Sigmoid colon (tissue), 6 donors: ENCODE measurements at regions not wholly inside any gene's neighbourhood (a gene's known extent, or its start where the extent isn't known, plus 50 kb on each side); places are given as distances from the start of the nearest gene placed in this dataset.

Source experiments
- DNase-seq: peaks from one replicate; pipeline ENCODE4 v3.0.0-alpha.2; 2019
- H3K27ac ChIP-seq, 4 donors: fragments of 200-600 bp; sonication (generic); one replicate each; pipeline ENCODE4 v1.5.1; 2016 to 2019; ENCODE audit warnings: mild to moderate bottlenecking in 1 of 4
- H3K27me3 ChIP-seq, 3 donors: fragments of 200-600 bp; sonication (generic); one replicate each; pipeline ENCODE4 v1.5.1; 2019; ENCODE audit warnings: mild to moderate bottlenecking in 1 of 3
- H3K36me3 ChIP-seq, 4 donors: fragments of 200-600 bp; sonication (generic); one replicate each; pipeline ENCODE4 v1.5.1; 2016 to 2019
- H3K4me1 ChIP-seq, 4 donors: fragments of 200-600 bp; sonication (generic); one replicate each; pipeline ENCODE4 v1.5.1; 2017 to 2019
- H3K4me3 ChIP-seq, 4 donors: fragments of 200-600 bp; sonication (generic); one replicate each; pipeline ENCODE4 v1.5.1; 2017 to 2019; ENCODE audit warnings: mild to moderate bottlenecking in 2 of 4, moderate library complexity in 1 of 4
- H3K9me3 ChIP-seq, 4 donors: fragments of 200-600 bp in 3 of 4; sonication (generic) in 3 of 4; one replicate each; pipeline versions ENCODE4 v1.5.1 to v1.6.1; 2013 to 2019
- CTCF ChIP-seq, 4 experiments: fragments of 450-650 bp in 3 of 4; fragments of 200-600 bp in 1 of 4; IDR thresholded peaks; one replicate each; pipeline ENCODE4 v1.5.1; 2016 to 2019; ENCODE audit warnings: antibody characterized with exemption in 4 of 4, mild to moderate bottlenecking in 3 of 4, moderate library complexity in 2 of 4
- EP300 ChIP-seq, 4 donors: sonication (generic); formaldehyde crosslinking; IDR thresholded peaks; one replicate each; pipeline ENCODE4 v1.6.1; 2017; ENCODE audit warnings: antibody characterized with exemption in 4 of 4
- POLR2A ChIP-seq, 2 donors: fragments of 450-650 bp; IDR thresholded peaks; one replicate each; pipeline ENCODE4 v1.6.1; 2016; ENCODE audit warnings: antibody characterized with exemption in 2 of 2, mild to moderate bottlenecking in 2 of 2, moderate library complexity in 2 of 2
- POLR2AphosphoS5 ChIP-seq, 4 donors: sonication (generic); formaldehyde crosslinking; IDR thresholded peaks; one replicate each; pipeline ENCODE4 v1.6.1; 2017; ENCODE audit warnings: antibody characterized with exemption in 4 of 4
- WGBS, 2 donors: extraction: QIAGEN DNeasy Blood & Tissue Kit; methylation state at CpG; one replicate each; pipeline ENCODE4 v1.1.7; 2013; 5-methylcytosine and 5-hydroxymethylcytosine counted together
- intact Hi-C: fragments of 100-400 bp; cut with DNase I; formaldehyde crosslinking; loops from one replicate; pipeline ENCODE4 v1.15.1; 2023
- donor health status: healthy with polysubstance abuse.
- donor health status: healthy.

DNA sequence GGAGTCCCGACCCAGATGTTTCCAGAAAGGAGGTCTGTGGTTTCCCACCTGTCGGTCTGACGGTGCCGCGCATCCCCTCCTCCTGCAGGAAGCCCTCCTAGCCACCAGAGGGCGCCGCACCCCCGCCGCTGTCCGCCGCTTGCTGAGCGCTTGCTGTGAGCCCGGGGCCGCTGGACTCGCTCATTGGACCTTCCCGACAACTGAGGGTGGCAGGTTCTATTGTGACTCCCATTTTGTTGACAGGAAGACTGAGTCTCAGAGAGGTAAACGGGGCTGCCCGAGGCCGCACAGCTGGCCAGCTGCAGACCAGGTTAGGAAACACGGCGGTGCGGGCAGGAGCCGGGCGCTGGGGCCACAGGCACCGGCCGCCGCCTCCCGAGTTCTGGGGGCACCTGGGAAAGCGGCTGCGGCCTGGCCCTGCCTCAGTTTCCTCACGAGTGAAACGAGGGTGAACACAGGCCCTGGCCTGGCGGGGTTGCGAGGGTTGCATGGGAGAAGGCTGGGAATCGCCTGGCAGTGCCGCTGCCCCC lies 191.1 kb upstream of the CIBAR2 start:
- Histone ChIP-seq H3K4me3 (no peak overlapping the region), H3K27me3 (no peaks in the 10 kb centered on the region), H3K9me3 (no peaks in the 10 kb centered on the region), H3K4me1 (peaks cover 0 to 46% (median 28%) of the 10 kb centered on the region in 4 donors), H3K27ac (no peak overlapping the region), H3K36me3 (no peaks in the 10 kb centered on the region)
- intact Hi-C loops: loop anchor here (5.0 to 10.0 kb wide), 3 partner anchors 119 to 414 kb away; partner anchors contain the start of gene GSE1
- WGBS, 2 donors: 46 to 48% methylated on average over 36 of the region's 36 CpGs
- peak; percentile 81 for DNase-seq
- peak; percentile 85 to 92 (median 86) for TF ChIP-seq CTCF (IDR thresholded peaks at IDR 0.05)
- TF ChIP-seq POLR2A (IDR thresholded peaks at IDR 0.05): no peak
- no peak for TF ChIP-seq POLR2AphosphoS5 (IDR thresholded peaks at IDR 0.05)
- no peak for TF ChIP-seq EP300 (IDR thresholded peaks at IDR 0.05)

DNA sequence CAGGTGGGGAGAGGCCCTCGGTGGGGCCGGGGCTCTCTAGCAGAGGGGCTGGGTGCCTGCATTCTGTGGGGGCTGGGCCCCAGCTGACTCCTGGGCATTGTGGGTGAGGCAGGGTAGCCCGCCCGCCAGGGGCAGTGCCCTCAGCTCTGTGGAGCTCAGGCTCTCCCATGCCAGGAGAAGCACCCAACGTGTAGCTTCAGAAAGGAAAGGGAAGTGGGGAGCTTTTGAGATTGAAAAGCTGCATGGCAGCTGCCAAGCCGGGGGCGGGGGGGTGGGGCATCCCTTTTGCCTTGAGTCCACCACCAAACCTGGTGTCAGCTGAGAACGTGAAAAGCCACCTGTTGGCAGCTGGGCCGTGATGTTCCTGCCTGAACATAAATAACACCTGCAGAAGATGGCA lies 192.1 kb upstream of the CIBAR2 start:
- H3K4me1 ChIP-seq: peaks cover 0 to 55% (median 30%) of the 10 kb centered on the region in 4 donors
- intact Hi-C loops: loop anchor here (5.0 to 10.0 kb wide), 3 partner anchors 118 to 413 kb away; partner anchors contain the start of gene GSE1
- TF ChIP-seq EP300 (IDR thresholded peaks at IDR 0.05) (no peak), POLR2AphosphoS5 (IDR thresholded peaks at IDR 0.05) (no peak), POLR2A (IDR thresholded peaks at IDR 0.05) (no peak), CTCF (IDR thresholded peaks at IDR 0.05) (no peak)

GRCh38 chr16:85306071-85306792 lies 194.0 kb upstream of the CIBAR2 start:
- Histone ChIP-seq H3K36me3 (no peaks in the 10 kb centered on the region), H3K27ac (peak overlapping the region in 3 of 4 donors; percentile 8 to 46 (median 45)), H3K4me3 (no peak overlapping the region), H3K27me3 (no peaks in the 10 kb centered on the region), H3K4me1 (peaks cover 0 to 63% (median 39%) of the 10 kb centered on the region in 4 donors), H3K9me3 (no peaks in the 10 kb centered on the region)
- peak; percentile 96 for DNase-seq
- TF ChIP-seq CTCF (IDR thresholded peaks at IDR 0.05): no peak
- peak in 2 of 4 donors; percentile 47 to 78 for TF ChIP-seq POLR2AphosphoS5 (IDR thresholded peaks at IDR 0.05)
- intact Hi-C loops: loop anchor here (10.0 kb wide), 1 partner anchor 309 kb away; the partner anchor contains the start of gene GSE1
- WGBS, 2 donors: 24 to 27% methylated on average over 12 of the region's 12 CpGs

More for the DNA sequence above, 192.1 kb upstream of the CIBAR2 start:
- Histone ChIP-seq H3K27me3 (no peaks in the 10 kb centered on the region), H3K4me3 (no peak overlapping the region), H3K36me3 (no peaks in the 10 kb centered on the region), H3K27ac (no peak overlapping the region), H3K9me3 (no peaks in the 10 kb centered on the region)
- no peak for DNase-seq
- 57 to 75% methylated on average over 9 of the region's 9 CpGs for WGBS, 2 donors

- Histone ChIP-seq H3K9me3 (no peaks in the 10 kb centered on the region), H3K4me3 (no peak overlapping the region), H3K36me3 (no peaks in the 10 kb centered on the region), H3K27ac (peak overlapping the region in 3 of 4 donors; percentile 12 to 45 (median 36)), H3K27me3 (no peaks in the 10 kb centered on the region), H3K4me1 (peaks cover 0 to 60% (median 40%) of the 10 kb centered on the region in 4 donors)
- WGBS, 2 donors: 80 to 81% methylated on average over 19 of the region's 19 CpGs
- no peak for TF ChIP-seq POLR2A (IDR thresholded peaks at IDR 0.05)
- no peak for TF ChIP-seq EP300 (IDR thresholded peaks at IDR 0.05)
- TF ChIP-seq CTCF (IDR thresholded peaks at IDR 0.05): no peak
- no peak for TF ChIP-seq POLR2AphosphoS5 (IDR thresholded peaks at IDR 0.05)
- intact Hi-C loops: loop anchor here (10.0 kb wide), 1 partner anchor 308 kb away; the partner anchor contains the start of gene GSE1
- DNase-seq: no peak
Measured at GRCh38 chr16:85306793-85307551, 194.7 kb upstream of the CIBAR2 start.
